ENCODE measurements at regions not wholly inside any gene's neighbourhood (a gene's known extent, or its start where the extent isn't known, plus 50 kb on each side); places are given as distances from the start of the nearest gene placed in this dataset.

- TF ChIP-seq, protein P1, sequence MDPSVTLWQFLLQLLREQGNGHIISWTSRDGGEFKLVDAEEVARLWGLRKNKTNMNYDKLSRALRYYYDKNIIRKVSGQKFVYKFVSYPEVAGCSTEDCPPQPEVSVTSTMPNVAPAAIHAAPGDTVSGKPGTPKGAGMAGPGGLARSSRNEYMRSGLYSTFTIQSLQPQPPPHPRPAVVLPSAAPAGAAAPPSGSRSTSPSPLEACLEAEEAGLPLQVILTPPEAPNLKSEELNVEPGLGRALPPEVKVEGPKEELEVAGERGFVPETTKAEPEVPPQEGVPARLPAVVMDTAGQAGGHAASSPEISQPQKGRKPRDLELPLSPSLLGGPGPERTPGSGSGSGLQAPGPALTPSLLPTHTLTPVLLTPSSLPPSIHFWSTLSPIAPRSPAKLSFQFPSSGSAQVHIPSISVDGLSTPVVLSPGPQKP (IDR thresholded peaks at IDR 0.05; ENCODE audit: low read depth, low read length), result no peak
These were observed 133.0 kb upstream of the C14orf180 start (continued) for GRCh38 chr14:104446611-104447010.

- DNase-seq (ENCODE audit: low read depth in 1 of 2, low spot score in 1 of 2) (no peak), ATAC-seq (no peak), FAIRE-seq (no peak)
- WGBS (ENCODE audit: missing lambda C conversion rate), result 4% methylated on average over 1 of the region's 1 CpG
- no peak overlapping the region for H3K27ac ChIP-seq
- no peak overlapping the region for H3K4me3 ChIP-seq
- H3K4me2 ChIP-seq, result no peak overlapping the region
- CTCF ChIA-PET, result no interaction called here
- TF ChIP-seq ZSCAN20 (CRISPR knock-in tag; IDR thresholded peaks at IDR 0.05), result no peak
- TF ChIP-seq NFE2L2 (conservative IDR thresholded peaks at IDR 0.05; ENCODE audit: low read length), result no peak
- TF ChIP-seq NR3C1 (IDR thresholded peaks at IDR 0.05), result no peak
- no peak for TF ChIP-seq EHF (CRISPR knock-in tag; IDR thresholded peaks at IDR 0.05)
- POLR2A ChIA-PET, result no interaction called here
- no peaks in the 10 kb centered on the region for H3K4me1 ChIP-seq
- H3K9me3 ChIP-seq, result peaks cover 23% of the 10 kb centered on the region
These were observed 131.8 kb upstream of the C14orf180 start for GRCh38 chr14:104447750-104448149.

DNA sequence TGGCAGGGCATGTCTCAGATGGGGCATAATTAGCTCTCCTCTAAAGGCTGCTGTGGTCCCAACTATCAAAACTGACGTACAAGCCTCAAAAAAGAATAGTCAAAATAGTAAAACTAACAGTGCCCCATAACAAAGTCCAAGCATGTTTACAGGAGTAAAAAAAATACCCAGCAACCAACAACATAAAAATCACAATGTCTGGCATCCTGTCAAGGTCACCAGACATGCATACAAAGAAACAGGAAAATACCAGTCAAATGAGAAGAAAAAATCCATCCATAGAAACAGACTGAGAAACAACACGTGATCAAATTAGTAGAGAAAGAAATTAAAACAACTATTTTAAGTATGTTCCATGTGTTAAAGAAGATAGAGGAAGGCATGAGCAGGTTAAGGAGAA is 131.2 kb upstream of the C14orf180 start:
- DNase-seq (ENCODE audit: low read depth in 1 of 2, low spot score in 1 of 2), result no peak
- CTCF ChIA-PET, result no interaction called here
- Histone ChIP-seq H3K4me1 (no peaks in the 10 kb centered on the region), H3K9me3 (peaks cover 27% of the 10 kb centered on the region), H3K4me2 (no peak overlapping the region), H3K27ac (no peak overlapping the region), H3K4me3 (no peak overlapping the region)
- 0% methylated on average over 2 of the region's 2 CpGs for WGBS (ENCODE audit: missing lambda C conversion rate)
- FAIRE-seq, result no peak
- POLR2A ChIA-PET, result no interaction called here
- no peak for ATAC-seq
- TF ChIP-seq, protein P1 (IDR thresholded peaks at IDR 0.05; ENCODE audit: low read depth, low read length), result no peak
- TF ChIP-seq, protein P2, sequence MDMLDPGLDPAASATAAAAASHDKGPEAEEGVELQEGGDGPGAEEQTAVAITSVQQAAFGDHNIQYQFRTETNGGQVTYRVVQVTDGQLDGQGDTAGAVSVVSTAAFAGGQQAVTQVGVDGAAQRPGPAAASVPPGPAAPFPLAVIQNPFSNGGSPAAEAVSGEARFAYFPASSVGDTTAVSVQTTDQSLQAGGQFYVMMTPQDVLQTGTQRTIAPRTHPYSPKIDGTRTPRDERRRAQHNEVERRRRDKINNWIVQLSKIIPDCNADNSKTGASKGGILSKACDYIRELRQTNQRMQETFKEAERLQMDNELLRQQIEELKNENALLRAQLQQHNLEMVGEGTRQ (IDR thresholded peaks at IDR 0.05), result 0 out of 2 replicates have a peak, but pooled peaks have one; percentile 5
- TF ChIP-seq NR3C1 (IDR thresholded peaks at IDR 0.05) (no peak), CHD2 (IDR thresholded peaks at IDR 0.05; ENCODE audit: low read length, partially characterized antibody) (no peak)

DNA sequence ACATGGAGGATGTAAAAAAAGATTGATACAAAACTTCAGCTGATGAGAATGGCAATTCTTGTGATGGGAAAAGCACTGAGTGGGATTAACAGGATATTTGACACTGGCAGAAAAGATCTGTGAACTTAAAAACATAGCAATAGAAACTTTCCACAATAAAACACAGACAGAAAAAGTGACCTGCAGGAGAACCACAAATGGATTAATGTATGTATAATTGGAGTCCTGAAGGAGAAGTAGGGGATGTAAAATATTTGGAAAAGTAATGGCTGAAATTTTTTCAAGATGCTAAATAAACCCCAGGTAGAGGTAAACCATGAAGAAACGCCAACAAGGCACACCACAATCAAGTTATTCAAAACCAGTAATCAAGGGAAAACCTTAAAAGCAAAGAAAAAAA is 130.8 kb upstream of the C14orf180 start:
- ATAC-seq (no peak), FAIRE-seq (no peak), DNase-seq (ENCODE audit: low read depth in 1 of 2, low spot score in 1 of 2) (no peak)
- Histone ChIP-seq H3K4me2 (no peak overlapping the region), H3K9me3 (peaks cover 28% of the 10 kb centered on the region), H3K27ac (no peak overlapping the region), H3K4me3 (no peak overlapping the region), H3K4me1 (no peaks in the 10 kb centered on the region)
- CTCF ChIA-PET, result no interaction called here
- TF ChIP-seq NFE2L2 (conservative IDR thresholded peaks at IDR 0.05; ENCODE audit: low read length) (no peak), CEBPB (IDR thresholded peaks at IDR 0.05) (no peak), E2F6 (IDR thresholded peaks at IDR 0.05; ENCODE audit: borderline replicate concordance, low read depth) (no peak), CHD2 (IDR thresholded peaks at IDR 0.05; ENCODE audit: low read length, partially characterized antibody) (no peak), MAX (IDR thresholded peaks at IDR 0.05) (no peak), NR3C1 (IDR thresholded peaks at IDR 0.05) (no peak), ZNF302 (CRISPR knock-in tag; IDR thresholded peaks at IDR 0.05) (no peak), KDM1A (IDR thresholded peaks at IDR 0.05; ENCODE audit: low read depth) (no peak), ATOH8 (CRISPR knock-in tag; IDR thresholded peaks at IDR 0.05; ENCODE audit: low read depth) (no peak)
- TF ChIP-seq, protein P3, sequence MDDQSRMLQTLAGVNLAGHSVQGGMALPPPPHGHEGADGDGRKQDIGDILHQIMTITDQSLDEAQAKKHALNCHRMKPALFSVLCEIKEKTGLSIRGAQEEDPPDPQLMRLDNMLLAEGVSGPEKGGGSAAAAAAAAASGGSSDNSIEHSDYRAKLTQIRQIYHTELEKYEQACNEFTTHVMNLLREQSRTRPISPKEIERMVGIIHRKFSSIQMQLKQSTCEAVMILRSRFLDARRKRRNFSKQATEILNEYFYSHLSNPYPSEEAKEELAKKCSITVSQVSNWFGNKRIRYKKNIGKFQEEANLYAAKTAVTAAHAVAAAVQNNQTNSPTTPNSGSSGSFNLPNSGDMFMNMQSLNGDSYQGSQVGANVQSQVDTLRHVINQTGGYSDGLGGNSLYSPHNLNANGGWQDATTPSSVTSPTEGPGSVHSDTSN (IDR thresholded peaks at IDR 0.05), result no peak
- POLR2A ChIA-PET, result no interaction called here
- 0% methylated on average over 1 of the region's 1 CpG for WGBS (ENCODE audit: missing lambda C conversion rate)

All from A549 (cell line).